H1 (cell line): ENCODE measurements at regions not wholly inside any gene's neighbourhood (a gene's known extent, or its start where the extent isn't known, plus 50 kb on each side); places are given as distances from the start of the nearest gene placed in this dataset.

Experiments
- EGR1 ChIP-seq: IDR thresholded peaks from 2 replicates; pipeline ENCODE4 v1.6.1; 2011; ENCODE audit warnings: low read depth, low read length, borderline replicate concordance
- KDM4A ChIP-seq: IDR thresholded peaks from one replicate; pipeline ENCODE4 v1.7.1; 2012; ENCODE audit warnings: low read depth, mild to moderate bottlenecking, moderate library complexity, low read length, inconsistent platforms; ENCODE audit not compliant: severe bottlenecking
- NANOG ChIP-seq: IDR thresholded peaks from 2 replicates; pipeline ENCODE4 v1.6.1; 2011; ENCODE audit warnings: low read length, low read depth, mild to moderate bottlenecking, inconsistent platforms; ENCODE audit not compliant: insufficient read depth, poor library complexity, severe bottlenecking
- POLR2AphosphoS5 ChIP-seq: IDR thresholded peaks from 2 replicates; pipeline ENCODE4 v1.6.1; 2011; ENCODE audit warnings: low read depth, low read length
- POU5F1 ChIP-seq: IDR thresholded peaks from 2 replicates; pipeline ENCODE4 v1.6.1; 2011; ENCODE audit warnings: low read depth, mild to moderate bottlenecking, low read length, moderate library complexity
- TAF7 ChIP-seq: optimal IDR thresholded peaks from 2 replicates; pipeline ENCODE3; 2011; ENCODE audit warnings: low read depth, mild to moderate bottlenecking, inconsistent platforms, low read length, moderate library complexity, borderline replicate concordance

DNA sequence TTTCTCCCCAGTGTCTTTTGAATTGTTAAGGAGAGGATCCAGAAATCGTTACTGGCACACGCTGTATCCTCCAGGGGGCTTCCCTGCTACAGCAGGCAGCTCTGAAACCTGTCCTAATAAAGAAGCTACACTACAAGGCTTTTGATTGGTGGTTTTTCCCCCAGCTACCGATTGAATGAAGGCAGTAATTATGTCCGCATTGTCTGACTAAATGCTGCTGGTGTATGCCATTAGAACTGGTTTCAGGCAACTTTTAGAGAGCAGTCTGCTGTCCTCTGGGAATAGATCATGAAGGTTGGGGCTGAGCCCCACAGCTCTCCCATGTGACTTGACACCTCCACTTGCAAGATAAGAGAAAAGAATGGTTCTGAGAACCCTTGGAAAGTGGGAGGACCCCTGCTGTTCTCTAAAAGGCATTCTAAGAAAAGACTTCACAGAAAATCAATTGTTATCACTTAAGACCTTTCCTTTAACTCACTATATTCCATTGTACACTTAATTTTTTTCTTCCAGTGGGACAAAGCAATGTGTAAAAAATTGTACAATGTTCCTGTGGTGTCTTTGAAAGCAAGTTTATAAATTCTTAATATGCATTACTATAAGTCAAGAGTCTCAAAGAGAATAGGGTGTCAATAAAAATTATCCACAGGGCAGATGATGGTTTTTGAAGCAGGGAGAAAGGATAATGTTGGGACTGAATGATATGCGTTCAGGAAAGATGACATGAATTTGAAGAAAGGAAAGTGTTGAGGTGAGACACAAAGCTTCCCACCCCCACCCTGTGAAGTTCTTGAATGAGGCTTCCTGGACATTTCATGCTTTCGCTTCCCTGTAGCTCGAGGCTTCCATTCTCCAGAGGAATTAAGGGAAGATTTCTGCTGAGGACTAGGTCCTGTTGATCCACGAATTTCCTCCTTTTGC lies 53.0 kb upstream of the DAZL start (continued):
- TF ChIP-seq POLR2AphosphoS5: no peak
- TF ChIP-seq EGR1: no peak
- TF ChIP-seq KDM4A: no peak
- TF ChIP-seq TAF7: peak; percentile 27
- no peak for TF ChIP-seq POU5F1
- TF ChIP-seq NANOG: no peak
- TF ChIP-seq, all 59 proteins: peak for 10
